SKM-1 (cell line): ENCODE measurements at regions not wholly inside any gene's neighbourhood (a gene's known extent, or its start where the extent isn't known, plus 50 kb on each side); places are given as distances from the start of the nearest gene placed in this dataset.
"Not testable (repeated sequence)": the region's sequence is repeated elsewhere in the genome, so short reads cannot be mapped to it uniquely, and the experiment has no call there.

Source experiments
- DNase-seq: peaks from one replicate; lab custom pipeline; 2025; ENCODE audit not compliant: unreplicated experiment; lab: John Stamatoyannopoulos, UW

GRCh38 chrX:125378205-125378604 lies 58.5 kb downstream of the TEX13C start:
- no peak for DNase-seq

- no peak for DNase-seq
These were observed 59.1 kb downstream of the TEX13C start for GRCh38 chrX:125378770-125379169.

DNA sequence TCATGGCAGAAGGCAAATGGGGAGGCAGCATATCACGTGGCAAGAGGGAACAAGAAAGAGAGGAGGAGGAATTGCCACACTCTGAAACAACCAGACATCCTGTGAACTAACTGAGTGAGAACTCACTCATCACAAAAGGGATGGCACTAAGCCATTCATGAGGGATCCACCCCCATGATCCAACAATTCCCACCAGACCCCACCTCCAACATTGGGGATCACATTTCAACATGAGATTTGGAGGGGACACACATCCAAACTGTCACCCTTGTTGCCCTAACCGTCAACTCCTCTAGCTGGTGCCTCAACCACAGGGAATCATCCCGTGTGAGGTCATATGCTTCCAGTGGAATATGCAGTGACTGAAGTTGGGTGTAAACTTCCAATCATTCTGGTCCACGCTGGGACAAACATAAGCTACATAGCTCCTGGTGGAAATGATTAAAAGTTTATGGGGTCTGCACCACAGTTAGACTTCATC lies 62.5 kb downstream of the TEX13C start:
- DNase-seq = no peak

DNA sequence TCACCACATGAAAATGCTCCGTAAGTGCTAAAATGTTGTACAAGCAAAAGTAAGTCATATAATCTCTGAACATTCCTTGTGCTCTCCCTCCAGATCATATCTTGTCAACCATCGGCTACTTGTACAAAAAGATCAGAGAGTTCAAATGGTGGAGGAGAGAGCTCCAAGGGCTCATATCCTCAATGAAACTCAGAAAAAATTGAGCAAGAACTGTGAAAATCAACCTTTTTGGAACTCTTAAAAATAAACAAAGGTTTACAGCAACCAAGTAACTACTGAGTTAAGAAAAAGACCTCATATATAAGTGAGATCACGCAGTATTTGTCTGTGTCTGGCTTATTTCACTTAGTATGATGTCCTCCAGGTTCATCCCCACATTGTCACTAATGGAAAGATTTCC lies 63.2 kb downstream of the TEX13C start:
- no peak for DNase-seq

- no peak for DNase-seq
These were observed 65.2 kb downstream of the TEX13C start for GRCh38 chrX:125384867-125385266.

- no peak for DNase-seq
These were observed 68.3 kb downstream of the TEX13C start for GRCh38 chrX:125387945-125388344.

DNA sequence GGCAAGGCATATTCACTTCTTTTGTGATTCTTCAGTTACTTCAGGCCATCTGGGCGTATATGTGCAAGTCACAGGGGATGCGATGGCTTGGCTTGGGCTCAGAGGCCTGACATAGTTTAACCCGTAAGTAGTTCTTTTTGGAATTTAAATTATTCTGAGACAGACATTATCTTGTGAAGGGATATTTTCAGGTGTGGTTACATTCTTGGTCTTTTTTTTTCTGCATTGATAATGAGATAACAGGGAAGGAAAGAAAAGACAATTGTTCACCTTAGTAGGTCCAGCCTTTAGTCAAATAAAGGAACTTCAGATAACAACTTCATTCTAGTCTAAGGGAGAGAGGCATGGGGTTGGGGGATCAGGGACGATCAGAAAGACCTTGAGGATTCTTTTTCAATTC lies 74.8 kb downstream of the TEX13C start:
- DNase-seq = no peak

GRCh38 chrX:125395626-125396025 lies 76.0 kb downstream of the TEX13C start:
- DNase-seq = no peak

GRCh38 chrX:125398959-125399440 lies 79.3 kb downstream of the TEX13C start:
- peak; percentile 1 for DNase-seq

GRCh38 chrX:125402807-125403206 lies 83.1 kb downstream of the TEX13C start:
- no peak for DNase-seq

DNA sequence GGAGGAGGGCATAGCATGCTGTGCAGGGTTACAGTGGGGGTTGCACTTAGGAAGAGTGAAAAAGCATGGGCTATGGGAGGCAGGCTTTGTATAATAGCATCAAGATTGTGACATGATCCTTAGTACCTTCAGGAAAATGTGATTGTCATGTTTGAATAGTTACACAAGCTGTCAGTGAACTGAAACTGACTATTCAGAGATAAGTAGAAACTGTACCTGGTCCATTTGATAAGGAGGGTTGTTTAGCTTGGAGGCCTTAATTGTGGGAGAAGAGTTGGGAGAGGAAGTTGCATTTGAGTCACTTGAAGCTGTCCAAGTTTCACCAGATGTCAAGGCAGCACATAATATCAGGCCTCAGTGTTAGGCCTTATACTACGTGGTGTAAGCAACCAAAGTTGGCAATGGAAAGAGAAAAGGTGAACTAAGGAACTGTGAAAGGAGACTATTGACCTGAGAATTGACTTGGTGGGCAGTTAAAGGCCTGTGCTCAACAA lies 85.0 kb downstream of the TEX13C start:
- no peak for DNase-seq

DNA sequence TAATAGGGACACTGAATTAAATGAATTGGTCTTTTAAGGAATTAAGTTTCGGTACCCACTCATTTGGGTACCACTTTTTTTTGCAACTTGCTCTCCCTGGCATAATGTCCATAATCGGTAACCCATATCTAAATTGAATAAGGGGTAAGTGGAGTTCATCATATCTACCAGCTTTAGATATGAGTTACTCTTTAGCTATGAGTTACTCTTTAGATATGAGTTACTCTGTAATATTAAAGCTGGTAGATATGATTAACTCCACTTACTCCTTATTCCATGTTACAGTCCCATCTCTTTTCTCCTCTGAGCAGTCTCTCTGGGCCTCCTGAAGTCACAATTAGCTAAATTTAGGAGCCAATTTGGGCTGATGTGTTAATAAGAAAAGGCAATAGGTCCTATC lies 85.7 kb downstream of the TEX13C start:
- DNase-seq = no peak

- DNase-seq = no peak
These were observed 87.6 kb downstream of the TEX13C start for GRCh38 chrX:125407314-125407713.

DNA sequence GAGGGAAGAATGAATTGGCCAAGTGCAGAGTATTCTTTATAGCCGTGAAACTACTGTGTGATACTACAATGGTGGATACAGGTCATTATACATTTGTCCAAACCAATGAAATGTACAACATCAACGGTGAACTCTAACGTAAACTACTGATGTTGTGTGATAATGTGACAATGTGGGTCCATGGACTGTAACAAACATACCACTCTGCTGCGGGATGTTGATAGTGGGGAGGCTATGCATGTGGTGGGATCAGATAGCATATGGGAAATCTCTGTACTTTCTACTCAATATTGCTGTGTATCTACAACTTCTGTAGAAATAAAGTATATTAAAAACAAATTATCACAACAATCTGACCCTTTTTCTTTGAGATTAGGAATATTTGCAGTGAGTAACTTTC lies 101.1 kb downstream of the TEX13C start:
- no peak for DNase-seq

- no peak for DNase-seq
These were observed 103.3 kb downstream of the TEX13C start for GRCh38 chrX:125422986-125423385.

GRCh38 chrX:125424536-125424935 lies 104.9 kb downstream of the TEX13C start:
- no peak for DNase-seq

- DNase-seq = no peak
These were observed 117.2 kb downstream of the TEX13C start for GRCh38 chrX:125436855-125437254.

DNA sequence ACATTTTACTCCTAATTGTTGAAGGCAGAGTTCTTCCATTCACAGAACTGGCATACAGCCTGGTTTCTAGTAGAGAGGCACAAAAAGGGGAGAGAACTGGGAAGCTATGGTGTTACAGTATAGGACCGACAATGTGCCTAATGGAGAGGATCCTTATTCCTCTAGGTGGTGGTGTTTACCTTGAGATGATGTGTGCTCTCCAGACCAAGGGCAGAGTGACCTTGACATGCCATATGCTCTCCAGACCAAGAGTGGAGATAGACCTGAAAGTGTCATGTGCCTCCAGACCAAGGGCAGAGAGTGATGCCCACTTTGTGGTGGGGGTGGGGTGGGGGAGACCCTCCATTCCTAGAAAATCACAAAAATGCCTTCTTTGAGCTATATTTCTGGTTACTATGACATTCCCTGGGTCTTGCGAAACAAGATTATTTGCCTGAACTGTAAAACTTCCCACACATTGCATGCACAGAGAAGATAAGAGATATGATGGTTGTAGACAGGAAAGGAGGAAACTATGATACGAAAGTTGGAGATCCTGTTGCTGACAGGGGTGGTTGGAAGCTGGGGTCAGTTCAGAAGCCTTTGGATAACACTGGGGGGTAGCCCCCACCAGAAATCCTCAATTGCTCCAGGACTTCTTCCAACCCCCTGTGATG lies 119.7 kb downstream of the TEX13C start:
- DNase-seq = no peak

GRCh38 chrX:125444659-125445058 lies 125.0 kb downstream of the TEX13C start:
- DNase-seq = no peak

DNA sequence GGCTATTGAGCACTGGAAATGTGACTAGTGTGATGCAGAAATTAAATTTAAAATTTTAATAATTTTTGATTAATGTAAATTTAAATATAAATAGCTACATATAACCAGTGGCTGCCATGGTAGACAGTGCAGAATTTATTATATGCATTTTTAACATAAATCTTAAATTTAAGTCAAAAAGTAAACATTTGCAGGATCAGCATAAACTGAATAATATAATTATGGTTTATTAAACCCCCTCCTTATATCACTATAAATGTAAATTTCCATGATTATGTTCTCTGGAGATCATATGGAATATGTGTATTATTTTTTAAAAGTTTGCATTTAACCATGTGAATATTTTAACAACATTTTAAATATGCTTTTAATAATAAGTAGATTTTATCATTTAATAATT lies 155.8 kb downstream of the TEX13C start:
- DNase-seq = no peak

GRCh38 chrX:125492439-125492838 lies 172.8 kb downstream of the TEX13C start:
- no peak for DNase-seq

DNA sequence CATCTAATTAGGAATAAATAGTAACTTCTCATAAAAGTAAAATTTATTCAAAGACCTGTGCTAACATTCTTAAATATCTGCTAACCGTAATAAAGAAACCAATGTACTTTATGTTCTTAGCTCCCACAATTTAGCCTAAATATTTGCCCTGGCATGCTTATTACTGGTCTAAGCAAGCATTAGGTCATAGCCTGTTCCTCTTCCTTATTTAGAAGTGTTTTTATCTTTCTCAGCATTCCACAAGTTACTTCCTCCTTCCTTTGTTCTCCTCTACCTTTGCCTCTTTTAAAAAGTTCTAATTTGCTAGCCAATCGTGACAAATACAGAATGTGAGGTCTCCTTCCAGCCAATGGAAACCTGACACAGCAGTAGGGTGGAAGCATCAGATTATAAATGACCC lies 173.3 kb downstream of the TEX13C start:
- not testable (repeated sequence) for DNase-seq

DNA sequence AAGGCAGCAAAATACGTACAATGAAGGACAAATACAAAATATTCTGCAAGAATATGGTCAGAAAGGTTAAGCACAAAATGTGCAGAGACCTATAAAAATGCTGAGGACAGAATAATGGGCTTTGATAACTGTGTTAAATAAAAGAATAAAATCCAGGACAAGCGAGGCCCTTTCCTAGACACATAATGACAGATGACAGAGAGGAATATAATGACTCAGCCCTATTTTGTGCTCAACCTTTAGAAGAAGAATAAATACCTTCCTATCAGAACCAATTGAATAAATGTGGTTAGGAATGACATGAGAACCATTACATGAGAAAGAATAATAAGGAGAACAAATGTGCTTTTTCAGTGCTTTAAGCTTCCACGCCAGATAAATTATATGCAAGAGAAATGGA lies 178.0 kb downstream of the TEX13C start:
- DNase-seq = no peak
